Loucy (cell line): ENCODE measurements at regions not wholly inside any gene's neighbourhood (a gene's known extent, or its start where the extent isn't known, plus 50 kb on each side); places are given as distances from the start of the nearest gene placed in this dataset.

ENCODE experiments used
- H2AFZ ChIP-seq: fragments of 200-600 bp; sonication (generic); 2 replicates; pipeline ENCODE4 v1.6.0; 2016; ENCODE audit warnings: antibody characterized with exemption, mild to moderate bottlenecking, low read length, moderate library complexity
- H3F3A ChIP-seq: fragments of 200-600 bp; 2 replicates; pipeline ENCODE4 v1.6.0; 2016; ENCODE audit warnings: antibody characterized with exemption, low read depth, mild to moderate bottlenecking
- H3K27me3 ChIP-seq: fragments of 200-600 bp; sonication (generic); 2 replicates; pipeline ENCODE4 v1.6.1; 2014; ENCODE audit warnings: low read length, mild to moderate bottlenecking; ENCODE audit not compliant: insufficient read depth, poor library complexity, severe bottlenecking
- H3K36me3 ChIP-seq: fragments of 200-600 bp; sonication (generic); 2 replicates; pipeline ENCODE4 v1.6.1; 2016; ENCODE audit warnings: low read length; ENCODE audit not compliant: insufficient read depth
- H3K4me1 ChIP-seq: fragments of 200-600 bp; sonication (generic); 2 replicates; pipeline ENCODE4 v1.5.1; 2014; ENCODE audit warnings: low read length, mild to moderate bottlenecking; ENCODE audit not compliant: insufficient read depth, poor library complexity, severe bottlenecking
- H3K4me2 ChIP-seq: fragments of 200-600 bp; sonication (generic); 2 replicates; pipeline ENCODE4 v1.6.0; 2014; ENCODE audit warnings: antibody characterized with exemption, low read length, low read depth, mild to moderate bottlenecking; ENCODE audit not compliant: poor library complexity, severe bottlenecking
- H3K4me3 ChIP-seq: fragments of 200-600 bp; sonication (generic); 2 replicates; pipeline ENCODE4 v1.5.1; 2014; ENCODE audit warnings: low read length, mild to moderate bottlenecking, mixed read lengths; ENCODE audit not compliant: poor library complexity, severe bottlenecking
- H3K79me2 ChIP-seq: fragments of 200-600 bp; sonication (generic); 2 replicates; pipeline ENCODE4 v1.6.1; 2014; ENCODE audit warnings: low read length; ENCODE audit not compliant: insufficient read depth
- H3K9ac ChIP-seq: fragments of 200-600 bp; sonication (generic); 2 replicates; pipeline ENCODE4 v1.6.0; 2014; ENCODE audit warnings: mild to moderate bottlenecking, low read depth, low read length, moderate library complexity; ENCODE audit not compliant: poor library complexity, severe bottlenecking
- H3K9me2 ChIP-seq: fragments of 200-600 bp; sonication (generic); replicated peaks from 2 replicates; pipeline ENCODE4 v1.6.1; 2016; ENCODE audit warnings: low read depth, low read length, mixed read lengths
- H3K9me3 ChIP-seq: fragments of 200-600 bp; sonication (generic); 2 replicates; pipeline ENCODE4 v1.6.1; 2014; ENCODE audit warnings: mild to moderate bottlenecking, antibody characterized with exemption, low read length, low read depth; ENCODE audit not compliant: insufficient read depth
- H4K20me1 ChIP-seq: fragments of 200-600 bp; sonication (generic); 2 replicates; pipeline ENCODE4 v1.6.0; 2014; ENCODE audit warnings: antibody characterized with exemption, low read length, mild to moderate bottlenecking; ENCODE audit not compliant: insufficient read depth, poor library complexity, severe bottlenecking
- CTCF ChIP-seq: fragments of 200-600 bp; sonication (generic); conservative IDR thresholded peaks from 2 replicates; pipeline ENCODE4 v1.5.1; 2014; ENCODE audit warnings: mild to moderate bottlenecking, antibody characterized with exemption, low read length
- EZH2phosphoT487 ChIP-seq: fragments of 200-600 bp; IDR thresholded peaks from 2 replicates; pipeline ENCODE4 v1.6.1; 2018; ENCODE audit warnings: antibody characterized with exemption, mild to moderate bottlenecking, moderate library complexity, borderline replicate concordance

GRCh38 chr10:4688601-4689000 is 137.4 kb upstream of the AKR1E2 start:
- Histone ChIP-seq H3K27me3 (no peaks in the 10 kb centered on the region), H3K36me3 (no peaks in the 10 kb centered on the region), H3K9me3 (no peaks in the 10 kb centered on the region), H2AFZ (peak overlapping the region; percentile 47), H3F3A (no peaks in the 10 kb centered on the region), H3K4me2 (no peak overlapping the region), H3K4me3 (no peak overlapping the region), H3K9me2 (no peaks in the 10 kb centered on the region), H4K20me1 (no peaks in the 10 kb centered on the region), H3K79me2 (no peaks in the 10 kb centered on the region), H3K4me1 (no peaks in the 10 kb centered on the region), H3K9ac (no peak overlapping the region)
- TF ChIP-seq CTCF = no peak
- TF ChIP-seq EZH2phosphoT487 = no peak

DNA sequence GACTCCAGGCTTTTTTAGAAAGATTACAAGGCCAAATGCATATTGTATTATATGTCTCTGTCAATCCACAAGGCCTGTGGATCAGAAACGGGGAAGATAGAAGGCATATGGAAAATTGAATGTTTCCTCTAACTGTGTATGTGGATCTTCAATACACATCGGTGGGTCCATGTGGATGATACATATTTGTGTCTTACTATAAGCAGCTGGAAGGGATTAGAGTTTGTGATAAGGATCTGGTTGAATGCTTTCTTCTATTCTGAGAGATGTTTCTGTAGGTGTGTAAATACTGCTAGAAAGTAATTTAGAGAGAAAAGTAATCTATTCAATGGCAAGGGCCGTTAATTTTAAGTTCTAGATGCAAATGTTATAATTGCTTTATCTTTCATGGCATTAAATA is 137.8 kb upstream of the AKR1E2 start:
- no peaks in the 10 kb centered on the region for H3K9me2 ChIP-seq
- no peak overlapping the region for H2AFZ ChIP-seq
- no peaks in the 10 kb centered on the region for H3K36me3 ChIP-seq
- no peak for TF ChIP-seq EZH2phosphoT487
- TF ChIP-seq CTCF = no peak
- no peaks in the 10 kb centered on the region for H3K27me3 ChIP-seq
- no peaks in the 10 kb centered on the region for H3K9me3 ChIP-seq
- no peaks in the 10 kb centered on the region for H3F3A ChIP-seq
- no peak overlapping the region for H3K9ac ChIP-seq
- H3K4me2 ChIP-seq = no peak overlapping the region
- H3K79me2 ChIP-seq = no peaks in the 10 kb centered on the region
- no peak overlapping the region for H3K4me3 ChIP-seq
- H4K20me1 ChIP-seq = no peaks in the 10 kb centered on the region
- H3K4me1 ChIP-seq = no peaks in the 10 kb centered on the region

GRCh38 chr10:4687397-4687796 is 138.6 kb upstream of the AKR1E2 start:
- Histone ChIP-seq H3K4me1 (no peaks in the 10 kb centered on the region), H3K4me3 (no peak overlapping the region), H3K9me2 (no peaks in the 10 kb centered on the region), H2AFZ (no peak overlapping the region), H3K9ac (no peak overlapping the region), H3K79me2 (no peaks in the 10 kb centered on the region), H3K36me3 (no peaks in the 10 kb centered on the region), H4K20me1 (no peaks in the 10 kb centered on the region), H3F3A (no peaks in the 10 kb centered on the region), H3K9me3 (no peaks in the 10 kb centered on the region), H3K4me2 (no peak overlapping the region), H3K27me3 (no peaks in the 10 kb centered on the region)
- TF ChIP-seq EZH2phosphoT487 = no peak
- TF ChIP-seq CTCF = no peak
